Esophagus muscularis mucosa (tissue), 4 donors: ENCODE measurements at regions not wholly inside any gene's neighbourhood (a gene's known extent, or its start where the extent isn't known, plus 50 kb on each side); places are given as distances from the start of the nearest gene placed in this dataset.

Source experiments
- DNase-seq: peaks from one replicate; pipeline ENCODE4 v3.0.0-alpha.2; 2017; ENCODE audit errors: extremely low spot score
- H3K27ac ChIP-seq, 4 donors: fragments of 200-600 bp; sonication (generic); replicated peaks in 1 of 4; 1 replicate in 3 of 4; 2 replicates in 1 of 4; pipeline ENCODE4 v1.5.1; 2016 to 2019; ENCODE audit warnings: mild to moderate bottlenecking in 1 of 4
- H3K27me3 ChIP-seq, 4 donors: fragments of 200-600 bp; sonication (generic); one replicate each; pipeline versions ENCODE4 v1.5.1 to v1.6.0; 2016 to 2019
- H3K36me3 ChIP-seq, 4 donors: fragments of 200-600 bp; sonication (generic); one replicate each; pipeline ENCODE4 v1.5.1; 2016 to 2019
- H3K4me1 ChIP-seq, 4 donors: fragments of 200-600 bp; sonication (generic); one replicate each; pipeline ENCODE4 v1.5.1; 2016 to 2019
- H3K4me3 ChIP-seq, 4 donors: fragments of 200-600 bp; sonication (generic); 1 replicate in 2 of 4; 2 replicates in 2 of 4; pipeline ENCODE4 v1.5.1; 2016 to 2019; ENCODE audit warnings: mild to moderate bottlenecking in 4 of 4, moderate library complexity in 1 of 4
- H3K9me3 ChIP-seq, 4 donors: fragments of 200-600 bp; sonication (generic); 1 replicate in 3 of 4; 2 replicates in 1 of 4; pipeline ENCODE4 v1.5.1; 2016 to 2019
- EP300 ChIP-seq: sonication (generic); formaldehyde crosslinking; IDR thresholded peaks from one replicate; pipeline ENCODE4 v1.6.1; 2017; ENCODE audit warnings: antibody characterized with exemption
- POLR2A ChIP-seq: fragments of 450-650 bp; IDR thresholded peaks from one replicate; pipeline ENCODE4 v1.6.1; 2017; ENCODE audit warnings: antibody characterized with exemption, moderate library complexity, mild to moderate bottlenecking, low read depth
- POLR2AphosphoS5 ChIP-seq, 2 donors: sonication (generic); formaldehyde crosslinking; IDR thresholded peaks; one replicate each; pipeline ENCODE4 v1.6.1; 2017; ENCODE audit warnings: antibody characterized with exemption in 2 of 2
- WGBS: methylation state at CpG from one replicate; pipeline ENCODE4 v1.1.5; 2018; 5-methylcytosine and 5-hydroxymethylcytosine counted together
- intact Hi-C: fragments of 100-400 bp; cut with DNase I; formaldehyde crosslinking; loops from one replicate; pipeline ENCODE4 v1.15.1; 2023
- TF ChIP-seq, protein P1 (sequence below), 3 experiments: fragments of 200-600 bp in 2 of 3; fragments of 450-650 bp in 1 of 3; sonication (generic) in 2 of 3; IDR thresholded peaks; one replicate each; pipeline ENCODE4 v1.5.1; 2017 to 2019; ENCODE audit warnings: antibody characterized with exemption in 3 of 3, mild to moderate bottlenecking in 2 of 3, moderate library complexity in 1 of 3

DNA sequence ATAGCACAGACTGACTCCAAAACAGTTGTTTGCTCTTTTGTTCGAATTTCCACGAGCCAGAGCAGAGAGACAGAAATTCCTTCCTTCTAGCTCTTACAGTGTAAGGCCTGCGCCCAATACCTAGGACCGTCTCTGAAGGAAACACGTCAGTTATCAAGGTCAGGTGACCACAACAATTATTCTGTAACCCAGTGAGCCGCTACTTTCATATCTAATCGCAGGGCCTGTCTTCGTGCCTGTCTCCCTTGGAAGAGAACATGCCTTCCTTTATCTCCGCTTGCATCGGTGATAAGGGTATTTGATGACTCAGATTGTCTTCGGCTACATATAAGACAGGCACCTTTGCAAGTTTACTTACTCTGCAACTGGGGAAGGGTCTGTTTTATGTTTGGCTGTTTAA lies 288.0 kb downstream of the MAF start:
- no peak for DNase-seq
- TF ChIP-seq POLR2A (no peak), EP300 (no peak), POLR2AphosphoS5 (IDR thresholded peaks at IDR 0.05) (no peak)
- TF ChIP-seq, protein P1, sequence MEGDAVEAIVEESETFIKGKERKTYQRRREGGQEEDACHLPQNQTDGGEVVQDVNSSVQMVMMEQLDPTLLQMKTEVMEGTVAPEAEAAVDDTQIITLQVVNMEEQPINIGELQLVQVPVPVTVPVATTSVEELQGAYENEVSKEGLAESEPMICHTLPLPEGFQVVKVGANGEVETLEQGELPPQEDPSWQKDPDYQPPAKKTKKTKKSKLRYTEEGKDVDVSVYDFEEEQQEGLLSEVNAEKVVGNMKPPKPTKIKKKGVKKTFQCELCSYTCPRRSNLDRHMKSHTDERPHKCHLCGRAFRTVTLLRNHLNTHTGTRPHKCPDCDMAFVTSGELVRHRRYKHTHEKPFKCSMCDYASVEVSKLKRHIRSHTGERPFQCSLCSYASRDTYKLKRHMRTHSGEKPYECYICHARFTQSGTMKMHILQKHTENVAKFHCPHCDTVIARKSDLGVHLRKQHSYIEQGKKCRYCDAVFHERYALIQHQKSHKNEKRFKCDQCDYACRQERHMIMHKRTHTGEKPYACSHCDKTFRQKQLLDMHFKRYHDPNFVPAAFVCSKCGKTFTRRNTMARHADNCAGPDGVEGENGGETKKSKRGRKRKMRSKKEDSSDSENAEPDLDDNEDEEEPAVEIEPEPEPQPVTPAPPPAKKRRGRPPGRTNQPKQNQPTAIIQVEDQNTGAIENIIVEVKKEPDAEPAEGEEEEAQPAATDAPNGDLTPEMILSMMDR (IDR thresholded peaks at IDR 0.05): no peak
- Histone ChIP-seq H3K27ac (no peak overlapping the region), H3K27me3 (peaks cover 0 to 24% (median 0%) of the 10 kb centered on the region in 4 donors), H3K4me3 (no peak overlapping the region), H3K9me3 (no peaks in the 10 kb centered on the region), H3K4me1 (no peaks in the 10 kb centered on the region), H3K36me3 (no peaks in the 10 kb centered on the region)
- intact Hi-C loops: no loop called here
- WGBS: 89% methylated on average over 11 of the region's 11 CpGs

DNA sequence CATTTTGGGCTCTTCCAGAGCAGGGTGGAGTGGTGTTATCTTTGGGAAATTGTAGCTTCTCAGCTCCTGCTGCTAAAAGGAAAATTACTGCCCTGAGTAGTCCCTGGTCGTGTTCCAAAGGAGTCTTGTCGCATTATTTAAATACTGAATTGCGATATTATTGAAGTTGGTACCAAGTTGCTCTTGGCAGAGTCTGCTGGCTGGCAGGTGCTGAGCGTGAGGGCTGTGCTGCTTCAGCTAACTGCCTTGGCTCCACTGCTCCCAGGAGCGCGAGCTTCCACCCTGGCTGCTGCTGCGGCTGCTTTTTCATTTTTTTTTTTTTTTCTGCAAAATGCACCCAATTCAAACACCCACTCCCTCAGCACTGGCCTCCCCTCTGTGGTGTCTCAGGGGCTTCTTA lies 289.8 kb downstream of the MAF start:
- Histone ChIP-seq H3K27me3 (peaks cover 0 to 19% (median 0%) of the 10 kb centered on the region in 4 donors), H3K9me3 (no peaks in the 10 kb centered on the region), H3K4me1 (no peaks in the 10 kb centered on the region), H3K27ac (no peak overlapping the region), H3K36me3 (no peaks in the 10 kb centered on the region), H3K4me3 (no peak overlapping the region)
- 83% methylated on average over 7 of the region's 7 CpGs for whole genome bisulfite sequencing
- DNase-seq: no peak
- no peak for TF ChIP-seq EP300
- TF ChIP-seq POLR2A: no peak
- TF ChIP-seq POLR2AphosphoS5 (IDR thresholded peaks at IDR 0.05): no peak
- TF ChIP-seq, protein P1 (IDR thresholded peaks at IDR 0.05): no peak
- intact Hi-C loops: no loop called here

DNA sequence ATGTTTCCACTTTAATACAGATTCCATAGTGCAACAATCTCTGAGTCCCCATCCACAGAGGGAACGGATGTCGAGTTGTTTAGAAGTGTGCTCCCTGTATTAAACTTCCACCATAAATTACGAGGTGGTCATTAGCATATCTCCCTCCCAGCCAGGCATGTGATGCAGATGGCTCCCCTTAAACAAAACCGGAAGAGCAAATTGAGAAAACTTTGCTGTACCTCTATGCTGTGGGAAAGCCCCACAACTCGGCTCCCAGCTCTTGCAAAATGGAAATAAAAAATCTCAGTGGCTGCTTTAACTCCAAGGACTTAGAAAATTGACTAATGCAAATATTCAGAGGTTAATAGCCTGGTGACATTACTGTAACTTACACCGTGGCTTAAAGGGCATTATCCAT lies 290.9 kb downstream of the MAF start:
- H3K27ac ChIP-seq: no peak overlapping the region
- peaks cover 0 to 25% (median 0%) of the 10 kb centered on the region in 4 donors for H3K27me3 ChIP-seq
- H3K4me3 ChIP-seq: no peak overlapping the region
- no peaks in the 10 kb centered on the region for H3K4me1 ChIP-seq
- DNase-seq: no peak
- TF ChIP-seq, protein P1 (IDR thresholded peaks at IDR 0.05): no peak
- TF ChIP-seq POLR2AphosphoS5 (IDR thresholded peaks at IDR 0.05): no peak
- no peak for TF ChIP-seq POLR2A
- TF ChIP-seq EP300: no peak
- 62% methylated on average over 6 of the region's 6 CpGs for WGBS
- intact Hi-C loops: no loop called here
- H3K9me3 ChIP-seq: no peaks in the 10 kb centered on the region
- no peaks in the 10 kb centered on the region for H3K36me3 ChIP-seq

DNA sequence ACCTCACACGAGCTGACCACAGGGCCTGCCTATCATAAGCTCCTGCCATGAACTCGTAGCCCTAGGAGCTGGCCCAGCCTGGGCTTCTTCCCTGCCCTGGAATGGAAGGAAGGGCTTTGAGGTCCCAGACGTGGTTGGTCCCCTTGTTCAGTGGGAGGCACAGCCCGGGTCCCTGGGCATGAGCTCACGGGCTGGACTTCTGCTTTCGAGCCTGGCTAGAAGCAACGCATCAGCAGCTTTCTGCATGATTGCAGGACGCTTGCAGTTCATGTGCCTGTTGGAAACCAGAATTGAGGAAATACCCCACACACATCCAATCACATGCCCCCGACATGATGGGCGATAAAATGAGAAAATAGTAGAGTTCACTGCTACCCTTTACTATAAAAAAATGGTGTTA lies 293.3 kb downstream of the MAF start:
- DNase-seq: peak; percentile 92
- no peaks in the 10 kb centered on the region for H3K9me3 ChIP-seq
- H3K27ac ChIP-seq: no peak overlapping the region
- TF ChIP-seq EP300: no peak
- TF ChIP-seq, protein P1 (IDR thresholded peaks at IDR 0.05): no peak
- no peak for TF ChIP-seq POLR2AphosphoS5 (IDR thresholded peaks at IDR 0.05)
- no peak for TF ChIP-seq POLR2A
- H3K36me3 ChIP-seq: no peaks in the 10 kb centered on the region
- H3K4me3 ChIP-seq: no peak overlapping the region
- H3K4me1 ChIP-seq: no peaks in the 10 kb centered on the region
- WGBS: 92% methylated on average over 8 of the region's 10 CpGs
- intact Hi-C loops: no loop called here
- H3K27me3 ChIP-seq: peaks cover 0 to 24% (median 0%) of the 10 kb centered on the region in 4 donors

DNA sequence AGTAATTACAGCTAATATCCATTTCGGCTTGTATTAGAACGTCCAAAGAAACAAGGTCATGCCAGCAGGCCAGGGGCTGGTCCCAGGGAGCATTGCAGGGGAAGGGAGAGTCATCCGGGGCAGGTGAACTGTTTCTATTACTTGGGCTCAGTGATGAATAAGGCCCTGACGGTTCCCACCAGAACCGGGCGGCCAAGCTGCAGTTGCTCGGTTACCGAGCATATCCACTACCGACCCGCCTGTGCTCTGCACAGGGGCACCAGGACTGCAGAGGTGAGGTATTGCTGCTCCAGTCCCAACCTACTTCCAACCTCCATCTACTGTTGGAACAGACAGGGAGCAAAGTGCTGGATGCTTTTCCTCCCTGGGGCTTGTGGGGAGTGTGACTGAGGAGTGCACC lies 295.5 kb downstream of the MAF start:
- DNase-seq: no peak
- 87% methylated on average over 10 of the region's 10 CpGs for WGBS
- H3K27me3 ChIP-seq: peaks cover 0 to 30% (median 0%) of the 10 kb centered on the region in 4 donors
- H3K4me1 ChIP-seq: no peaks in the 10 kb centered on the region
- H3K4me3 ChIP-seq: no peak overlapping the region
- H3K27ac ChIP-seq: no peak overlapping the region
- H3K36me3 ChIP-seq: no peaks in the 10 kb centered on the region
- intact Hi-C loops: no loop called here
- H3K9me3 ChIP-seq: no peaks in the 10 kb centered on the region
- TF ChIP-seq, protein P1 (IDR thresholded peaks at IDR 0.05): no peak
- TF ChIP-seq EP300: no peak
- TF ChIP-seq POLR2A: no peak
- no peak for TF ChIP-seq POLR2AphosphoS5 (IDR thresholded peaks at IDR 0.05)
